ENCODE measurements at regions not wholly inside any gene's neighbourhood (a gene's known extent, or its start where the extent isn't known, plus 50 kb on each side); places are given as distances from the start of the nearest gene placed in this dataset.

DNA sequence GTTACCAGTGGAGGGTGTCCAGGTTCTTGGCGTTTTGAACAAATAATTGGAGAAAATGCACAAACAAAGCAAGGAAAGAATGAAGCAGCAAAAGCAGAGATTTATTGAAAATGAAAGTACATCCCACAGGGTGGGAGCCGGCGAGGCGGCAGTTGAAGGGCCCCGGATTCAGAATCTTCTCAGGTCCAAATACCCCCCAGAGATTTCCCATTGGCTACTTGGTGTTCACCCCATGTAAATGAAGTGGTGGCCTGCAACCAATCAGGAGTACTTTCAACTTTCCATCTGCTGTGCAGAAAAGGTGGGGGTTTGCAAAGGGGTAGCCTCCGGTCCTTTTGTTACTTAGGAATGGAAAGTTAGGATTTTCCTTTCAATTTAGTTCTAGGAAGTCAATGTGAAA lies 1447.0 kb downstream of the C4orf33 start:
- no peak for ATAC-seq

DNA sequence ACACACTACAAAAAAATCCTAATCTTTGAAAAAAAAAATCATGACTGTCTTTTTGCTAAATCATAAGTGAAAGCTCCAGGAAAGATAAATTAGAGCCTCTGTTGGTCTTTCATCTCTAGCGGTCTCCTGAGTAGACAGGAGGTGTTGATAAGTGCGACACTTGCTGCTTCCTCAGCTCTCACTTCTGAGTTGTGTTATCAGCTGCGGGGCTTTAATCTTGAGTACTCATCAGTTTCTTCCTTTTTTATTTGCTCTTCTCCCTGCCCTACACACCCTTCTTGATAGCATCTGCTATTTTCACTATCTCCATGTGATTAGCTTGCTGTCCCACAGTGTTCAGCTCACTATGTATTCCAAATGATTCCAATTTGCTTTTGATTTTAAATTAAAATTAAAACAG lies 1449.2 kb downstream of the C4orf33 start:
- no peak for ATAC-seq

GRCh38 chr4:130545596-130545995 lies 1449.6 kb downstream of the C4orf33 start:
- no peak for ATAC-seq

DNA sequence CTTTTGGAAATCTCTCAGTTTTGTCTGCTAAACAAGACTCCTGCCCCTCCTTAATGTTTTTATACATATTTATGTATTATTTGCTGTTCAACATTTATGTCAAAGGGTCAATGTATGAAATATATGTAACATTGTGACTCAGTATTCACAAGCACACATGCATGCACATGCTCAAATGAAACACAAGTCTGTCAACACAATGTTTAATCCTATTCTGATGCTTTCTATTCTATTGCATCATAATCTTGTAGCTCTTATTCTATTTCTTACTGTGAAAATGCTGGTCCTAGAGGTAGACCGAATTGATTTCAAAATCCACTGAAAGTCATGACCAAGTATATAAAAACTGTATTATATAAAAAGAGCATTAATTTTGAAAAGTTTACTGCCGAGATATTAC lies 1463.3 kb downstream of the C4orf33 start:
- no peak for ATAC-seq

DNA sequence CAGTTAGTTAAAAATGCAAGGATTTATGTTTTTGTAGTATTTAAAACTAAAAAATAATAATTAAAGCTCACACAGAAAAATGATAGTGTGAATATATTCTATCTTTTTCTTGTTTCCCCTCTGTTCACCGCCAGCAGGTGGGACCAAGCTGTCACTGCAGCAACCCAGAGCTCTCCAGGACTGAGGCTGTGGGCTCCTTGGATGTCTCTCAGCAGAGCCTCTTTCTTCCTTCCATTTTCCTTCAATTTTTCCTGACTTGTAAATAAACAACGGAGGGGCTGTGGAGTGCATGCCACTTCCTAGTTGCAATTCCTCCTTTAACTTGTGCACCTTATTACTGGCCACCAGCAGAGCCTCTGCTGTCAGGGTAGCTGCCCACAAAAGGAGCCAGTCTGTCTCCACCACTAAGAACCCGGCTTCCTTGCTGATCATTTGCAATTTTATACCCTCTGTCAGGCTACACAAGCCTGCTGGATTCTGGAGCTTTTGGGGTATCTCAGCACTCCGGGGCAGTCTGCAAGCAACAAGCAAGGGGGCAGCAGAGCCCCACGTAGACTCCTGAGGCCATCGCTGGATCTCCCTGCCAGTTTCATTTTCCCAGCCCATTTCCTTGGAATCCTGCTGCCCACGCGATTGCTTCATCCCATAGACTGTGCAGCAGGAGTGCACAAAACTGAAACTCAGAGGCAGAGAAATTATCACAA lies 1467.4 kb downstream of the C4orf33 start:
- no peak for ATAC-seq

GRCh38 chr4:130563889-130564418 lies 1468.0 kb downstream of the C4orf33 start:
- no peak for ATAC-seq

DNA sequence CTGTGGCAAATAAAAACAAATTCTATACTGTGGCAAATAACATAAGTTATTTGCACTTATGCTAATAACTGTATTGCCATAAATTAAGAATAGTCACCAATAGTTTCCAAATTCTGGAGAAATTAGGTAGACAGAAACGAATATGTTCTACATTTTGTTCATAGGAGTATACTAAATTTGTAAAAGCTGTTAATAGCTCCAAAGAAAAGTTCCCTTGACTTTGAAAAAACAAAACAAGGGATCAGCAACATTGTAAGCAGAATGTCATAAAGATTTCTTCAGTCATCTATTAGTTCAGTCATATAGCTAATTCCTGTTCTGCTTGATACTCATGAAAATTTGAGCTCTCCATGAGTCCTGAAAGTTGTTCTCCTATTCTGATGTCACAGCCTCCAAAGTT lies 1472.8 kb downstream of the C4orf33 start:
- no peak for ATAC-seq

GRCh38 chr4:130573742-130574141 lies 1477.8 kb downstream of the C4orf33 start:
- no peak for ATAC-seq

DNA sequence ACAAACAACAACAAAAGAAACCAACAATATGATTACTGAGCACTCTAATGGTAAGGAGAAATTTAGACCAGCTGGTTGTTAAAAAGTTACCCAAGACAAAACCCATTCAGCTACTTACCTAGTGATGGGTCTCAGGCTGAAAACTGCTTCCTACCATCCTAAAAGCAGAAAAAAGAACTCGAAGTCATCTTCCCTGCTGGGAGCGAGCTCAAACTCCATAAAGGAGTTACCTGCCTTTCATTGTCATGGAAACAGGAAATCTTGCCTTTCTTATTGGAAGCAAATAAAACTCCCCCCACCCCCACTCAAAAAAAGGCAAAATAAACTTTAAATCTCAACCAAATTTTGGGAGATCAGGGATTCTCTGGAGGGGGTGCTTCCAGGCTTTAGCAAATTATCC lies 1478.3 kb downstream of the C4orf33 start:
- no peak for ATAC-seq

- ATAC-seq, result no peak
These were observed 1480.3 kb downstream of the C4orf33 start for GRCh38 chr4:130576218-130576617.

DNA sequence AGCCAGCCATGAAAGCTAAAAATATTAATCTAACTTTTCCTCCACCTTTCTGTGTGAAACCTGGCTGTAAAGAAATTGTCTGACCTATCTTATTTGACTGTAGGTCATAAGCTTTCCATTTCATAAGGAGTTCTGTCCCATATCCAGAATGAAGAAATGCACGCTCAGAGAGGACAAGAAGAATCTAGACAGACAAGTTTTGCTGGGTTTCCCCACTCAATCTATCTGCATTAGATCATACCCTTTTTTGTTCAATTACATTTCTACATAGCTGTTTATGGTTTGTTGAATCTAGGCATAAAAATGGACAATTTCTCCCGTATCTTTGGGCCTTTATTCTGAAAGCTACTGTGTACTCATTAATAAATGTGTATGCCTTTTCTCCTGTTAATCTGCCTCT lies 1495.1 kb downstream of the C4orf33 start:
- no peak for ATAC-seq

DNA sequence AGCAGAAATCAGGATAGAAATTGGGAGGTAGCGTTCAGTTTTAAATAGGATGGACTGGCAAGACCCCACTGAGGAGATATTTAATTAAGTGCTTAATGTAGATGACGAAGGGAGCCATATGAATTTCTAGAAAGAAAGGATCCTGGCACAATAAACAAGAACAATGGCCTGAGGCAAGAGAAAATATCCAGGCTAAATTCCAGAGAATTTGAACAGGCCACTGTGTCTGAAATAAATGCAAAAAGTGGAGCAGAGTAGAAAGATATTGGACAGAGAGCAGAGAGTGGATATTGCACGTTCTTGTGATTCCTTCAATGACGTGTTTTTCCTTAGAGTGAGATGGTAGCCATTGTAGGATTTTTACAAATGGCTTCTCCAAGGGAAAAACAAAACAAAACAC lies 1504.8 kb downstream of the C4orf33 start:
- ATAC-seq, result no peak

GRCh38 chr4:130603043-130603442 lies 1507.1 kb downstream of the C4orf33 start:
- no peak for ATAC-seq

DNA sequence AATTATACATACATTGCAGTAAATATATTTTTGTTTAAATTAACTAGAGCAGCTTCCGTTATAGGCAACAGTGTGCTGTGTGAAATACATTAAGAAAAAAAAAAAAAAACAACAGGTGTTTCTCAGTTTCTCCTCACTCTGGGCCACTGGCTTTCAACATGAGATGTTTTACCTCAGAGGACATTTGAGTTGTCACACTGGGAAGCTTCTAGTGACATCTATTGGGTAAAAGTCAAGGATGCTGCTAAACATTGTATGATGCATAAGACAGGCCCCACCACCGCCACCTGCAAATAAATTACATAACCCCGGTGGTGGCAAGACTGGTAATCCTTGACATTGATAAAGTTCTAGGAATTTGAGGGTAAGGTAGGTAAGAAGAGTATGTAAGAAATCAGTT lies 1512.2 kb downstream of the C4orf33 start:
- no peak for ATAC-seq

DNA sequence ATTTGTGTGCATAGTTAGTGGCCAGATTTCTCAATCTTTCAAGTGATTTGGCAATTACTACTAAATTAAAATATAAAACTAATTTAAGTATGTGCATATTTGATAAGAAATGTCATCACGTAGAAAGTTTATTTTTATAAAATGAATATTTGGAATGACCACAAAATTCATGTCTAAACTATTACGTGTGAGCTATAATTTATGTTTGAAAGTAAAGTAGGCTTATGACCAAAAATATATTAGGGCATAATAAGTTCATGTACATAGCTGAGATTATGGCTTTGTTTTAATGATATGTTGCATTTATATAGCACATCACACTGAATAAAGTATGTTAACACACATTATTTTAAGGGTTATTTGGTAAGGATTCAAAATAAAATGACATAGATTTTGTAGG lies 1532.6 kb downstream of the C4orf33 start:
- ATAC-seq, result no peak

GRCh38 chr4:130632731-130633604 lies 1537.0 kb downstream of the C4orf33 start:
- ATAC-seq, result no peak

DNA sequence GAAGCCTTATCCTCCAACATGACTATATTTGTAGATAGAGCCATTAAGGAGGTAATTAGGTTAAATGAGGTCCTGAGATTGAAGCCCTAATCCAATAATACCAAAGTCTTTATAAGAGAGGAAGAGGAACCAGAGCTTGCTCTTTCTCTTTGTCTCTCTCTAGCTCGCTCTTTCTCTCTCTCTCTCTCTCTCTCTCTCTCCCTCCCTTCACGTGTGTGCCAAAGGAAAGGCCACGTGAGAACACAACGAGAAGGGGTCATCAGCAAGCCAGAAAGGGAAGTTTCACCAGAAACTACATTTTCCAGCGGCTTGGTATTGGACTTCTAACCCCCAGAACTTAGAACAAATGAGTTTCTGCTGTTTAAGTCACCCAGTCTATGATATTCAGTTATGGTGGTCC lies 1540.5 kb downstream of the C4orf33 start:
- ATAC-seq, result no peak

GRCh38 chr4:130640592-130640991 lies 1544.6 kb downstream of the C4orf33 start:
- ATAC-seq, result no peak

GRCh38 chr4:130646886-130647285 lies 1550.9 kb downstream of the C4orf33 start:
- ATAC-seq, result no peak

DNA sequence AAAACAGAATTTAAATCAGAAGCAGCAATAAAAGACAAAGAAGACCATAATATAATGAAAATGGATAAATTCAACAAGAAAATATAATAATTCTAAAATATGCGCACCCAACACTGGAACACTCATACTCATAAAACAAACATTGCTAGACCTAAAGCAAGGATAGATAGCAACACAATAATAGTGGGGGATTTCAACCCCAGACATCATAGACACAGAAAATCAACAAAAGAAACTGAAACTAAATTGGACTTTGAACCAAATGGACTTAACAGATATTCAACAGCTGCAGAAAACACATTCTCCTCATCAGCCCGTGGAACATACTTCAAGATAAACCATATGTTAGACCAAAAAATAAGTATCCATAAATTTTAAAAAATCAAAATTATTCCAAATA lies 1552.6 kb downstream of the C4orf33 start:
- no peak for ATAC-seq

DNA sequence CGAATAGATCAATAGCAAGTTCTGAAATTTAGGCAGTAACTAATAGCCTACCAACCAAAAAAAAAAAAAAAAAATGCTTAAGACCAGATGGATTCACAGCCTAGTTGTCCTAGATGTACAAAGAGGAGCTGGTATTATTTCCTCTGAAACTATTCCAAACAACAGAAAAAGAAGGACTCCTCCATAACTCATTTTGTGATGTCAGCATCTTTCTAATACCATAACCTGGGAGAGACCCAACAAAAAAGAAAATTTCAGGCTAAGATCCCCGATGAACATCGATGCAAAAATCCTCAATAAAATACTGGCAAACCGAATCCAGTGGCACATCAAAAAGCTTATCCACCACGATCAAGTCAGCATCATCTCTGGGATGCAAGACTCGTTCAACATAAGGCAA lies 1557.9 kb downstream of the C4orf33 start:
- ATAC-seq, result no peak

GRCh38 chr4:130659320-130659719 lies 1563.4 kb downstream of the C4orf33 start:
- no peak for ATAC-seq

DNA sequence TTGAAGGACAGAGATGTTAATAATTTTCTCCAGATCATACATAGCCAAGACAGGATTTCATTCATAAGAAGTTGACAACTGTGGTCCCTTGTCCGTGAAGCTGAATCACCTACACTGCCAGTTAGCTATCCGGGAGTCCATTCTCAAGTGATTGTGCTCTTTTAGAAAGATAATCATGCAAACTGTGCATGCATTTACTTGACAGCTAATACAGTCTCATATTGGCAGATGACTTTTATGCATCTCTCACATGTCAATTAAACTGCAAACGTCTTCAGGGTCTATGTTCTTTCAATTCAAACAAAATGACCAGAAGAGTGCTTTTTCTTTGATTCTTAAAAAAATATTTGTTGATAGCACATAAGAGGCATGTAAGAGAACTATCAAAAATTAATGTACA lies 1572.9 kb downstream of the C4orf33 start:
- ATAC-seq, result no peak

GRCh38 chr4:130675266-130675665 lies 1579.3 kb downstream of the C4orf33 start:
- ATAC-seq, result no peak
